Esophagus muscularis mucosa (tissue), 3 donors: ENCODE measurements at regions not wholly inside any gene's neighbourhood (a gene's known extent, or its start where the extent isn't known, plus 50 kb on each side); places are given as distances from the start of the nearest gene placed in this dataset.

Source experiments
- CTCF ChIP-seq, 3 experiments: fragments of 200-600 bp in 2 of 3; fragments of 450-650 bp in 1 of 3; sonication (generic) in 2 of 3; IDR thresholded peaks; one replicate each; pipeline ENCODE4 v1.5.1; 2017 to 2019; ENCODE audit warnings: antibody characterized with exemption in 3 of 3, mild to moderate bottlenecking in 2 of 3, moderate library complexity in 1 of 3
- POLR2AphosphoS5 ChIP-seq, 2 donors: sonication (generic); formaldehyde crosslinking; IDR thresholded peaks; one replicate each; pipeline ENCODE4 v1.6.1; 2017; ENCODE audit warnings: antibody characterized with exemption in 2 of 2

GRCh38 chr22:48528221-48528915, 1299.3 kb downstream of the BRD1 start:
- TF ChIP-seq CTCF (IDR thresholded peaks at IDR 0.05) (no peak), POLR2AphosphoS5 (IDR thresholded peaks at IDR 0.05) (no peak)
